GM23248 (cell line): ENCODE measurements at regions not wholly inside any gene's neighbourhood (a gene's known extent, or its start where the extent isn't known, plus 50 kb on each side); places are given as distances from the start of the nearest gene placed in this dataset.

Experiments used
- EZH2 ChIP-seq: fragments of 200-600 bp; sonication (generic); IDR thresholded peaks from 2 replicates; pipeline ENCODE4 v1.6.1; 2018; ENCODE audit warnings: antibody characterized with exemption, mild to moderate bottlenecking; ENCODE audit not compliant: insufficient read depth, poor library complexity, severe bottlenecking
- EZH2phosphoT487 ChIP-seq: fragments of 200-600 bp; sonication (generic); IDR thresholded peaks from 2 replicates; pipeline ENCODE4 v1.6.1; 2018; ENCODE audit warnings: antibody characterized with exemption, moderate library complexity, mild to moderate bottlenecking, low read depth; ENCODE audit not compliant: insufficient read depth

DNA sequence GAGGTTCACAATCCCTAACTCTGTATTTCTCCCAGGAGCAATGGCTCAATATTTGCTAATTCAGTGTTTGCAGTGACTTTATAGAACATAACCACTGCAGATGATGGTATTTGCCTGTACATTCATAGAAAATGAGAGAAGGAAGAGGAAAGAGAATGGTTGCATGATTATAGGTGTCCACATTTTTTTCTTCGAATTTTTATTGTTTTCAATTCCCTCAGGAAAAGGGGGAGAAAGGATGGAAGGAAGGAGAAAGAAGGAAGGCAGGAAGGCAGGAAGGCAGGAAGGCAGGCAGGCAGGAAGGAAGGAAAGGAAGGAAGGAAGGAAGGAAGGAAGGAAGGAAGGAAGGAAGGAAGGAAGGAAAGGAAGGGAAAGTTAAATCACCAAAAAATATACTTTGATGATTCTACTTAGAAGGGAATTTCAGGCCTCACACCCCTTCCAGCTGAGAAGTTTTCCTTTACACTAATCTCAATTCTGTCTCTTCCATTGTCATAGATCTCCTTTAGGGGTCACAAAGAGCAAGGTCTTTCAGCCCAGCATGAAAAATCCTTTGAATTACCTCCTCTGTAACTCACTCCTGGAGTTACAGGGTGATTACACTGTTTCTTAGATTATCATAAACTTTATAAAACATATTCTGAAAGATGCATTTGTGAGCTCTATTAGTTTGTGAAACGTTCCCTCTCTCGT is 118.8 kb upstream of the INHBA start:
- TF ChIP-seq EZH2phosphoT487 (no peak), EZH2 (no peak)
